Tibial nerve (tissue), 4 donors: ENCODE measurements at regions not wholly inside any gene's neighbourhood (a gene's known extent, or its start where the extent isn't known, plus 50 kb on each side); places are given as distances from the start of the nearest gene placed in this dataset.

Experiments
- DNase-seq, 2 donors: peaks; one replicate each; pipeline ENCODE4 v3.0.0-alpha.2; 2019; ENCODE audit warnings: low spot score in 2 of 2
- H3K27ac ChIP-seq, 4 donors: fragments of 200-600 bp; sonication (generic) in 3 of 4; one replicate each; pipeline ENCODE4 v1.5.1; 2017 to 2019; ENCODE audit warnings: mild to moderate bottlenecking in 1 of 4
- H3K27me3 ChIP-seq, 2 donors: fragments of 200-600 bp; sonication (generic) in 1 of 2; one replicate each; pipeline versions ENCODE4 v1.5.1 to v1.6.0; 2017 to 2019
- H3K36me3 ChIP-seq, 3 donors: fragments of 200-600 bp; sonication (generic); one replicate each; pipeline ENCODE4 v1.5.1; 2018 to 2019
- H3K4me1 ChIP-seq, 4 donors: fragments of 200-600 bp; sonication (generic) in 3 of 4; one replicate each; pipeline ENCODE4 v1.5.1; 2017 to 2019
- H3K4me3 ChIP-seq, 4 donors: fragments of 200-600 bp; sonication (generic) in 3 of 4; one replicate each; pipeline ENCODE4 v1.5.1; 2017 to 2019; ENCODE audit warnings: mild to moderate bottlenecking in 1 of 4, moderate library complexity in 1 of 4
- H3K9me3 ChIP-seq, 4 donors: fragments of 200-600 bp; sonication (generic) in 3 of 4; one replicate each; pipeline ENCODE4 v1.5.1; 2017 to 2019
- EP300 ChIP-seq, 2 donors: sonication (generic); formaldehyde crosslinking; IDR thresholded peaks; one replicate each; pipeline ENCODE4 v1.6.1; 2017; ENCODE audit warnings: antibody characterized with exemption in 2 of 2, mild to moderate bottlenecking in 1 of 2
- POLR2A ChIP-seq, 2 donors: fragments of 450-650 bp; IDR thresholded peaks; one replicate each; pipeline ENCODE4 v1.6.1; 2017; ENCODE audit warnings: antibody characterized with exemption in 2 of 2, mild to moderate bottlenecking in 2 of 2, moderate library complexity in 2 of 2
- WGBS, 2 donors: methylation state at CpG; one replicate each; pipeline ENCODE4 v1.1.5; 2018; 5-methylcytosine and 5-hydroxymethylcytosine counted together
- TF ChIP-seq, protein P1 (sequence below), 5 experiments: fragments of 200-600 bp in 3 of 5; fragments of 450-650 bp in 2 of 5; sonication (generic) in 3 of 5; IDR thresholded peaks; one replicate each; pipeline ENCODE4 v1.5.1; 2016 to 2019; ENCODE audit warnings: antibody characterized with exemption in 5 of 5, mild to moderate bottlenecking in 3 of 5, moderate library complexity in 2 of 5

DNA sequence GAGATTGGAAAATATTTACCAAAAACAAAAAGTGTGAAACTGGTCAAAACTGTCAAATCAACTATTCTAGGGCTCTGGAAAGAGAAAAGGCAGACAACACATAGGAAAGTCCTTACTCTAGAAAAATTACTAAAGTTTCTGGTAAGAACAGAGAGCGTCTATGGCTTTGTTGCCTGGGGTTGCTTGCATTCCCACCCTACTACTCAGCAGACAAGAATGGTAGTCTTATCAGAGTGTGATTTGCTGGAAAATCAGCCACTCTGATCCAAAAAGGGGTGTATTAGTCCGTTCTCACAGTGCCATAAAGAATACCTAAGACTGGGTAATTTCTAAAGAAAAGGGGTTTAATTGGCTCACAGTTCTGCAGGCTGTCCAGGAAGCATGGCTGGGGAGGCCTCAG lies 50.3 kb upstream of the CDH20 start:
- 70 to 85% methylated on average over 2 of the region's 2 CpGs for WGBS, 2 donors
- H3K9me3 ChIP-seq, result peaks cover 0 to 13% (median 0%) of the 10 kb centered on the region in 4 donors
- no peaks in the 10 kb centered on the region for H3K36me3 ChIP-seq
- no peaks in the 10 kb centered on the region for H3K27me3 ChIP-seq
- H3K27ac ChIP-seq, result no peak overlapping the region
- H3K4me1 ChIP-seq, result no peaks in the 10 kb centered on the region
- DNase-seq, result no peak
- no peak overlapping the region for H3K4me3 ChIP-seq
- TF ChIP-seq, protein P1, sequence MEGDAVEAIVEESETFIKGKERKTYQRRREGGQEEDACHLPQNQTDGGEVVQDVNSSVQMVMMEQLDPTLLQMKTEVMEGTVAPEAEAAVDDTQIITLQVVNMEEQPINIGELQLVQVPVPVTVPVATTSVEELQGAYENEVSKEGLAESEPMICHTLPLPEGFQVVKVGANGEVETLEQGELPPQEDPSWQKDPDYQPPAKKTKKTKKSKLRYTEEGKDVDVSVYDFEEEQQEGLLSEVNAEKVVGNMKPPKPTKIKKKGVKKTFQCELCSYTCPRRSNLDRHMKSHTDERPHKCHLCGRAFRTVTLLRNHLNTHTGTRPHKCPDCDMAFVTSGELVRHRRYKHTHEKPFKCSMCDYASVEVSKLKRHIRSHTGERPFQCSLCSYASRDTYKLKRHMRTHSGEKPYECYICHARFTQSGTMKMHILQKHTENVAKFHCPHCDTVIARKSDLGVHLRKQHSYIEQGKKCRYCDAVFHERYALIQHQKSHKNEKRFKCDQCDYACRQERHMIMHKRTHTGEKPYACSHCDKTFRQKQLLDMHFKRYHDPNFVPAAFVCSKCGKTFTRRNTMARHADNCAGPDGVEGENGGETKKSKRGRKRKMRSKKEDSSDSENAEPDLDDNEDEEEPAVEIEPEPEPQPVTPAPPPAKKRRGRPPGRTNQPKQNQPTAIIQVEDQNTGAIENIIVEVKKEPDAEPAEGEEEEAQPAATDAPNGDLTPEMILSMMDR (IDR thresholded peaks at IDR 0.05), result no peak
- TF ChIP-seq EP300 (IDR thresholded peaks at IDR 0.05) (no peak), POLR2A (IDR thresholded peaks at IDR 0.05) (no peak)
